Spleen (tissue), 11 donors: ENCODE measurements at regions not wholly inside any gene's neighbourhood (a gene's known extent, or its start where the extent isn't known, plus 50 kb on each side); places are given as distances from the start of the nearest gene placed in this dataset.

Experiments
- DNase-seq: peaks from one replicate; pipeline ENCODE4 v3.0.0-alpha.2; 2020
- H3K27ac ChIP-seq, 8 donors: fragments of 200-600 bp; sonication (generic) in 7 of 8; 1 replicate in 4 of 8; 2 replicates in 4 of 8; pipeline versions ENCODE4 v1.5.0 to v1.8.0; 2016 to 2021; ENCODE audit warnings: inconsistent platforms in 4 of 8, mild to moderate bottlenecking in 4 of 8, moderate library complexity in 1 of 8
- H3K27me3 ChIP-seq, 7 donors: fragments of 200-600 bp; sonication (generic) in 6 of 7; replicated peaks in 1 of 7; 1 replicate in 4 of 7; 2 replicates in 3 of 7; pipeline versions ENCODE4 v1.5.0 to v1.8.0; 2016 to 2021; ENCODE audit warnings: inconsistent platforms in 3 of 7, mild to moderate bottlenecking in 1 of 7
- H3K36me3 ChIP-seq, 6 donors: fragments of 200-600 bp; sonication (generic) in 5 of 6; 1 replicate in 4 of 6; 2 replicates in 2 of 6; pipeline versions ENCODE4 v1.5.0 to v1.8.0; 2016 to 2021; ENCODE audit warnings: inconsistent platforms in 2 of 6
- H3K4me1 ChIP-seq, 6 donors: fragments of 200-600 bp; sonication (generic) in 5 of 6; 1 replicate in 3 of 6; 2 replicates in 3 of 6; pipeline versions ENCODE4 v1.5.0 to v1.8.0; 2016 to 2021; ENCODE audit warnings: inconsistent platforms in 3 of 6
- H3K4me3 ChIP-seq, 8 donors: fragments of 200-600 bp; sonication (generic) in 7 of 8; 1 replicate in 4 of 8; 2 replicates in 4 of 8; pipeline versions ENCODE4 v1.5.0 to v1.8.0; 2016 to 2021; ENCODE audit warnings: inconsistent platforms in 4 of 8, mild to moderate bottlenecking in 4 of 8, moderate library complexity in 2 of 8
- H3K9me3 ChIP-seq, 8 donors: fragments of 200-600 bp; sonication (generic) in 7 of 8; 1 replicate in 4 of 8; 2 replicates in 4 of 8; pipeline versions ENCODE4 v1.5.0 to v1.8.0; 2016 to 2021; ENCODE audit warnings: inconsistent platforms in 4 of 8
- POLR2A ChIP-seq, 3 donors: fragments of 450-650 bp; IDR thresholded peaks; one replicate each; pipeline ENCODE4 v1.5.1; 2017; ENCODE audit warnings: antibody characterized with exemption in 3 of 3, mild to moderate bottlenecking in 1 of 3
- POLR2AphosphoS5 ChIP-seq, 3 donors: sonication (generic); formaldehyde crosslinking; IDR thresholded peaks; one replicate each; pipeline ENCODE4 v1.5.1; 2017; ENCODE audit warnings: antibody characterized with exemption in 3 of 3
- WGBS, 5 donors: extraction: QIAGEN DNeasy Blood & Tissue Kit in 3 of 5; methylation state at CpG; one replicate each; pipeline versions ENCODE4 v1.1.5 to v1.1.7; 2013 to 2018; 5-methylcytosine and 5-hydroxymethylcytosine counted together
- intact Hi-C: fragments of 100-400 bp; cut with DNase I; formaldehyde crosslinking; loops from one replicate; pipeline ENCODE4 v1.15.0; 2023; ENCODE audit warnings: low total_unique reads
- TF ChIP-seq, protein P1 (sequence below), 11 experiments: fragments of 200-600 bp in 7 of 11; fragments of 450-650 bp in 4 of 11; sonication (generic) in 4 of 11; IDR thresholded peaks in 8 of 11; conservative IDR thresholded peaks in 3 of 11; 1 replicate in 7 of 11; 2 replicates in 4 of 11; pipeline versions ENCODE4 v1.4.0 to v1.8.0; 2016 to 2021; ENCODE audit warnings: antibody characterized with exemption in 11 of 11, inconsistent platforms in 4 of 11, mild to moderate bottlenecking in 1 of 11
- donor health status: healthy with polysubstance abuse.
- donor health status: DM: no; HTN: no; CAD: no; lungs with moderate emphysema.
- donor health status: DM: no; HTN: no; CAD: no.
- donor health status: Bipolar disorder and iron deficiency.
- donor health status: healthy.
- donor health status: DM: no; HTN: no; CAD: no.
- donor health status: DM: yes; HTN: yes; CAD: no.

DNA sequence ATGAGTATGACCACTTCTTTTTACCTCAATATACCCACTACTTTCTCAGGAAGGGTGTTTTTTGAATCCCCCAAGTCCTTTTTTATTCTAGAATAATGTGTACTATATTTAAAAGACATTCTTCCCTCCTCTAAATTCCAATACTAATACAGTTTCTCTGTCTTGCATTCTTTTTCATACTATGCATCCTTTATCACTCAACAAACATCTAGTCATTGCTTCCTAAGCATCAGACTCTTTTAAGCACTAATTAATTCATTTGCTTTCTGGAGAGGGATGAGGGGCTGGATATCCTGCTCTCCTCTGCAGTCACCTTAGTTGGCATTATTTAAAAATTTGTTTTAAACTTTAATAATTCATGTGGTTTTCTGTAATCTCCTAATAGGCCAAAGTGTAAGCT, 838.8 kb downstream of the KCNT2 start:
- Histone ChIP-seq H3K27me3 (no peaks in the 10 kb centered on the region), H3K4me3 (no peak overlapping the region), H3K4me1 (no peaks in the 10 kb centered on the region), H3K36me3 (no peaks in the 10 kb centered on the region), H3K9me3 (no peaks in the 10 kb centered on the region), H3K27ac (no peak overlapping the region)
- intact Hi-C loops, result no loop called here
- DNase-seq, result no peak
- TF ChIP-seq POLR2AphosphoS5 (IDR thresholded peaks at IDR 0.05), result no peak
- no peak for TF ChIP-seq POLR2A (IDR thresholded peaks at IDR 0.05)
- TF ChIP-seq, protein P1, sequence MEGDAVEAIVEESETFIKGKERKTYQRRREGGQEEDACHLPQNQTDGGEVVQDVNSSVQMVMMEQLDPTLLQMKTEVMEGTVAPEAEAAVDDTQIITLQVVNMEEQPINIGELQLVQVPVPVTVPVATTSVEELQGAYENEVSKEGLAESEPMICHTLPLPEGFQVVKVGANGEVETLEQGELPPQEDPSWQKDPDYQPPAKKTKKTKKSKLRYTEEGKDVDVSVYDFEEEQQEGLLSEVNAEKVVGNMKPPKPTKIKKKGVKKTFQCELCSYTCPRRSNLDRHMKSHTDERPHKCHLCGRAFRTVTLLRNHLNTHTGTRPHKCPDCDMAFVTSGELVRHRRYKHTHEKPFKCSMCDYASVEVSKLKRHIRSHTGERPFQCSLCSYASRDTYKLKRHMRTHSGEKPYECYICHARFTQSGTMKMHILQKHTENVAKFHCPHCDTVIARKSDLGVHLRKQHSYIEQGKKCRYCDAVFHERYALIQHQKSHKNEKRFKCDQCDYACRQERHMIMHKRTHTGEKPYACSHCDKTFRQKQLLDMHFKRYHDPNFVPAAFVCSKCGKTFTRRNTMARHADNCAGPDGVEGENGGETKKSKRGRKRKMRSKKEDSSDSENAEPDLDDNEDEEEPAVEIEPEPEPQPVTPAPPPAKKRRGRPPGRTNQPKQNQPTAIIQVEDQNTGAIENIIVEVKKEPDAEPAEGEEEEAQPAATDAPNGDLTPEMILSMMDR (IDR thresholded peaks at IDR 0.05 in 8 of 11, conservative IDR thresholded peaks at IDR 0.05 in 3 of 11), result no peak

DNA sequence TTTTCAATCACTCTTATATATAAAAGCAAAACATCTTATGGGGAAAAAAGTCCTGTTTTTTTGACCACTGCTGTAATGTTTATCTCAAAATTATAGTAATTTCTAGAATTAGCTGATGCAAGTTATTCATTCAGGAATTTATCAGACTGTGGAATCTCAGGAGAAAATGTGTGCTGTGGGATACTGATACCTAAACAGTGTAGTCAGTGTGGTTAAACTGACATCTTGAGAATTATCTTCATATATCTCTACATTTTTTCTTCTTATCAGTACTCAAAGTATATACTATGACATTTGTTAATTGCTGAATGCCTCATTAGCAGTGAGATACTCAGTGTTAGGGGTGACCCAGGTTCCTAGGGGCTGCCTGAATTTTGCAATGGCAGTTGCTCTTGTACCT, 839.3 kb downstream of the KCNT2 start:
- TF ChIP-seq POLR2A (IDR thresholded peaks at IDR 0.05) (no peak), POLR2AphosphoS5 (IDR thresholded peaks at IDR 0.05) (no peak)
- TF ChIP-seq, protein P1 (IDR thresholded peaks at IDR 0.05 in 8 of 11, conservative IDR thresholded peaks at IDR 0.05 in 3 of 11), result no peak
- Histone ChIP-seq H3K4me3 (no peak overlapping the region), H3K36me3 (no peaks in the 10 kb centered on the region), H3K4me1 (no peaks in the 10 kb centered on the region), H3K9me3 (no peaks in the 10 kb centered on the region), H3K27ac (no peak overlapping the region), H3K27me3 (no peaks in the 10 kb centered on the region)
- DNase-seq, result no peak
- intact Hi-C loops, result no loop called here

DNA sequence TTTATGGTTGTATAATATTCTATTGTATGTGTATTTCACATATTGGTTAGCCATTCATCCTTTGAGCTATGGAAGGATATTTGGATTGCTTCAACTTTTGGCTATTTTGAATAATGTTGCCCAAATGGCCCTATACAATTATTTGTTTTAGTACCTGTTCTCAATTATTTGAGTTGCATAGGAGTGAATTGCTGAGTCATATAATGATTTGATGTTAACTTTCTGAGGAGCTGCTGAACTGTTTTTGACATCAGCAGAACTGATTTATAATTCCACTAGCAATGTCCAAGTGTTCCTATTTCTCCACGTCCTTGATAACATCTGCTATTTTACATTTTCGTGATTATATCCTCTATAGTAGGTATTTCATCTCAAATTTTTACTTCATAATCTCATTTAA, 839.9 kb downstream of the KCNT2 start:
- TF ChIP-seq, protein P1 (IDR thresholded peaks at IDR 0.05 in 8 of 11, conservative IDR thresholded peaks at IDR 0.05 in 3 of 11), result no peak
- TF ChIP-seq POLR2AphosphoS5 (IDR thresholded peaks at IDR 0.05) (no peak), POLR2A (IDR thresholded peaks at IDR 0.05) (no peak)
- intact Hi-C loops, result no loop called here
- Histone ChIP-seq H3K27me3 (no peaks in the 10 kb centered on the region), H3K9me3 (peaks cover 0 to 1% (median 0%) of the 10 kb centered on the region in 8 donors), H3K4me1 (no peaks in the 10 kb centered on the region), H3K27ac (no peak overlapping the region), H3K4me3 (no peak overlapping the region), H3K36me3 (no peaks in the 10 kb centered on the region)
- WGBS, 5 donors, result 55 to 80% (median 65%) methylated on average over 2 of the region's 2 CpGs
- no peak for DNase-seq

DNA sequence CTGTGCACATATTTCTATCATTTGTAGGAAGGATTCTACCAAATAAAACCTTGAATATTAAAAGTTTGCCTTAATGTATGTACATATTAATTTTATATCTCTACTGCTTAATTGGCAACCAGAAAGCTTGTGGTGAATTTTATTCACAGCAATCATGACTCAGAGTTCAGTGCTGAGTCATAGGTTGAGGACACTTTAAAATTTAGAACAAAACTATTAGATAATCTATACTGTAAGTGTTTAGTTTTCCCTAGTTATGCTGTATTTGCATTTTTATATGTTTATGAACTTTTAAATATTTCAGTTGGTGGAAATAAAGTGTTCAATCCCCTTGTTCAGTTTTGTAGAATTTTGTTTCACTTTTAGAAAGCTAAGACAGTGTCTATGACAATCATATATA, 841.5 kb downstream of the KCNT2 start:
- Histone ChIP-seq H3K36me3 (no peaks in the 10 kb centered on the region), H3K9me3 (peaks cover 0 to 5% (median 0%) of the 10 kb centered on the region in 8 donors), H3K4me1 (no peaks in the 10 kb centered on the region), H3K27me3 (no peaks in the 10 kb centered on the region), H3K27ac (no peak overlapping the region), H3K4me3 (no peak overlapping the region)
- intact Hi-C loops, result no loop called here
- DNase-seq, result no peak
- TF ChIP-seq, protein P1 (IDR thresholded peaks at IDR 0.05 in 8 of 11, conservative IDR thresholded peaks at IDR 0.05 in 3 of 11), result no peak
- no peak for TF ChIP-seq POLR2A (IDR thresholded peaks at IDR 0.05)
- TF ChIP-seq POLR2AphosphoS5 (IDR thresholded peaks at IDR 0.05), result no peak
